ENCODE measurements at regions not wholly inside any gene's neighbourhood (a gene's known extent, or its start where the extent isn't known, plus 50 kb on each side); places are given as distances from the start of the nearest gene placed in this dataset.

DNA sequence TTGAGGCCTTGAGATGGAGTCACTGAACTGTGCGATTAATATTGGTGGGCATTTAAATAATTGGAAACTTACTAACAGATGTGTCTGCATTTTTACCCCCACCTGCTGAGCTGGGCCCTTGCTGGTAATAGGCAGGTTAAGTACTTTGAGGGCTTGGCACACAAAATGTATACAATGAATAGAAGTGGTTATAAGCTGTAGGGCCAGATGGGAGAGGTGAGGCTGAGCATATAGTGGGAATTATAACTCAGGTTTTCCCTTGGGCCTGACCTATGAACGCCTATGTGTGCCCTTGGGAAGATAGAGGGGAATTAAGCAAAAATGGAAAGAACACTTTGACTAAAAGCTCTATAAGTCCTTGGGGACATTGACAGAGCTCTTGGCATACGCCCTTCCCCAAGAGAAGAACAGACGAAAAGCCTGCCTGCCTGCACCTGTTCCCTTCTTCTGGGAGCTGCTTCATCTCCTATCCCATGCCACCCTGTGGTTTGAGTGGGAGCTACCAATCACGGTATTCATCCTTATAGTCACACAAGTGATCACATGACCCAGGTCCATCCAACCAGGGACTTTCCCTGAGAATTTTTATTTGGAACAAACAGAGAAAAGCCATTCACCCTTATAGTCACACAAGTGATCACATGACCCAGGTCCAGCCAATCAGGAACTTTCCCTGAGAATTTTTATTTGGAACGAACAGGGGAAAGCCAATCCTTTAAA is 260.7 kb upstream of the CSF3R start:
- Mint-ChIP-seq H3K27ac (no peak overlapping the region), H3K36me3 (ENCODE audit: low read depth) (no peaks in the 10 kb centered on the region), H3K9me3 (no peaks in the 10 kb centered on the region), H3K27me3 (peaks cover 10% of the 10 kb centered on the region), H3K4me1 (no peaks in the 10 kb centered on the region), H3K4me3 (no peak overlapping the region)
- POLR2A ChIA-PET, result no interaction called here
- no peak for DNase-seq
- CTCF ChIA-PET, result no interaction called here

DNA sequence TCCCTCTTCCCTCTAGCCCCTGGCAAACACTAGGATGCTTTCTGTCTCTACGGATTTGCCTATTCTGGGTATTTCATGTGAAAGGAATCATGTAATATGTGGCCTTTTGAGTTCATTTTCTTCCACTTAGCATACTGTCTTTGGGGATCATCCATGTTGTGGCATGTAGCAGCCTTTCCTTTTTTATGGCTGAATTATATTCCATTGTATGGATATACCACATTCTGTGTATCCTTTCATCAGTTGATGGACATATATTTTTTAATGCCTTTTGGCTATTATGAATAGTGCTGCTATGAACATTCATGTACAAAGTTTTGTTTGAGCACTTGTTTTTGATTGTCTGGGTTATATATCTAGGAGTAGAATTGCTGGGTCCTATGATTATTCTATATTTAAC is 258.4 kb upstream of the CSF3R start:
- no peak for DNase-seq
- Mint-ChIP-seq H3K36me3 (ENCODE audit: low read depth) (no peaks in the 10 kb centered on the region), H3K27me3 (peaks cover 21% of the 10 kb centered on the region), H3K27ac (no peak overlapping the region), H3K4me1 (no peaks in the 10 kb centered on the region), H3K4me3 (no peak overlapping the region), H3K9me3 (no peaks in the 10 kb centered on the region)
- ChIA-PET CTCF (no interaction called here), POLR2A (no interaction called here)

DNA sequence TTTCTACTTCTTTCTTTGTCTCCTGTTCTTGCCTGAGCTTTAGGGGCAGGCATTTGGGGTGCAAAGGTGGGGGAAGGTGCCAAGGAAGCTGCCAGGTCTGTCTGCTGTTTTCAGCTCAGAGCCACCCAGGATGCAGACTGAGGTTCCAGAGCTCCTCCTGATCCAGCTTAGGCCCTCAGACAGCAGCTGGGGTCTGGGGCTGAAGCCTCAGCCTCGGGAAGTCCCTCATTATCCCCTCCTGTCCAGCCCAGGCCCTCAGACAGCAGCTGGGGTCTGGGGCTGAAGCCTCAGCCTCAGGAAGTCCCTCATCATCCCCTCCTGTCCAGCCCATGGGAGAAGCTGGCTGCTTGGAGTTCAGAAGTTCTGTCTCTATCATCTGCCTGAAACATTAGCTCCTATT is 257.7 kb upstream of the CSF3R start:
- no peaks in the 10 kb centered on the region for H3K36me3 Mint-ChIP-seq (ENCODE audit: low read depth)
- H3K4me3 Mint-ChIP-seq, result no peak overlapping the region
- POLR2A ChIA-PET, result no interaction called here
- no peaks in the 10 kb centered on the region for H3K4me1 Mint-ChIP-seq
- peaks cover 22% of the 10 kb centered on the region for H3K27me3 Mint-ChIP-seq
- no peak overlapping the region for H3K27ac Mint-ChIP-seq
- CTCF ChIA-PET, result no interaction called here
- no peaks in the 10 kb centered on the region for H3K9me3 Mint-ChIP-seq
- no peak for DNase-seq

DNA sequence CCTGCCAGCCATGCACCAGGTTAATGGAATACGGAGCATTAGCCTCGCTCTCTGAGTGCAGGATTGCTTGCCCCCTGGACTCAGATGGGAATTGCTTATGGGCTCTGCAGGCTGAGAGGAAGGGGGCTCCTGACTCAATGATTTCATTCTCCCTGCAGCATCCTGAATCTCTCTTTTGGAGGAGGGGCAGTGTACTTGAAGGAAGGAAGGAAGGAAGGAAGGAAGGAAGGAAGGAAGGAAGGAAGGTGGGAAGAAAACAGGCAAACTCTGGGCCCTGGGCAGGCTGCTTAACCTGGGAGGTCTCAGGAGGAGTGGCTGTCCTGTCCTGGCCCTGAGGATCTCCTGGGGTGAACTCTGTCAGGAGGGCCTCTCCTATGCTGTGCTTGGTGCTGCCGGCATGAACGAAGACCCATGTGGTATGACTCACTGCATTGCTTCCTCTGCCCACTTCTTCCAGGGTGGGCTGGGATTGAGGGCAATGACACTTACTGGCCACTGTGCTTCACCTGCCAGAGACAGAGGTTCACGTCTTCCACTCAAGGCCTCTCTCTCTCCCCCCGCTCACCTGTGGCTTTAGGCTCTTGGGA is 257.1 kb upstream of the CSF3R start:
- Mint-ChIP-seq H3K4me1 (no peaks in the 10 kb centered on the region), H3K27me3 (peaks cover 24% of the 10 kb centered on the region), H3K4me3 (no peak overlapping the region), H3K27ac (no peak overlapping the region), H3K9me3 (no peaks in the 10 kb centered on the region), H3K36me3 (ENCODE audit: low read depth) (no peaks in the 10 kb centered on the region)
- CTCF ChIA-PET, result no interaction called here
- POLR2A ChIA-PET, result no interaction called here
- DNase-seq, result no peak

DNA sequence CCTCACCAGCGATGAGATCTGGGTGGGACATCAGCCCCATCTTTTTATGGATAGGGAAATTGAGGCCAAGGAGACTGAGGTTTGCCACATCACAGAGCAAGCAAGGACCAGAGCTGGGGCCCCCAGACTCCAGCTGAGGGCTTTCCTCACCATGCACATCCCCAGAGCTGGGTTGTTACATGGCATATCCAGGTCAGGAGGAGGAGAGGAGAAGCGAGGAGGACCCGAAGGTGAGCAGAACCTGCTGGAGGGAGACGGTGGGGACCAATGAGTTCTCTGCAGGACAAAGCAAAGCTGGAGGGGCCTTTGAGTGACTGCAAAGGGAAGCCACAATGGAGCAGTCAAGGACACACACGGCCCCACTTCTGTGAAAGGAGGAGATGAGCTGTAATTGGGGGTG is 255.5 kb upstream of the CSF3R start:
- Mint-ChIP-seq H3K4me3 (no peak overlapping the region), H3K27ac (no peak overlapping the region), H3K4me1 (no peaks in the 10 kb centered on the region), H3K27me3 (peaks cover 24% of the 10 kb centered on the region), H3K9me3 (no peaks in the 10 kb centered on the region), H3K36me3 (ENCODE audit: low read depth) (no peaks in the 10 kb centered on the region)
- ChIA-PET POLR2A (no interaction called here), CTCF (no interaction called here)
- no peak for DNase-seq

DNA sequence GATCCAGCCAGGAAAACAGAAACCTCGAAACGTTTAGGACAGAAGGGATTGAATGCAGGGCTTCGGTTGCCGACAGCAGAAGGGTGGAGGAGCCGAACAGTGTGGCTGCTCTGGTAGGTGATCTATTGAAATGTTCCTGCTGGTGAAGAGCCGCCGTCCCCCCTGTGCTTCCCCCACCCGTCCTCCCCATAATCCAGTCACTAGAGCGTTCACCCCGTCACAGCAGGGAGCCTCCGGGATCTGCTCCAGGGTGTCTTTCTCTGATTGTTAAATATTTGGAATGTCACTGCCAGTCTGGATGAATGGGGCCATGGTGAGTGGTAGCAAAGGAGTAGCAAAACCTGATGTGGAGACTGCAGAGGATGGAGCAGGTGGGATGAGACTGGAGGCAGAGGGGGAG is 255.1 kb upstream of the CSF3R start:
- POLR2A ChIA-PET, result no interaction called here
- Mint-ChIP-seq H3K9me3 (no peaks in the 10 kb centered on the region), H3K4me3 (no peak overlapping the region), H3K36me3 (ENCODE audit: low read depth) (no peaks in the 10 kb centered on the region), H3K27me3 (peaks cover 24% of the 10 kb centered on the region), H3K4me1 (no peaks in the 10 kb centered on the region), H3K27ac (no peak overlapping the region)
- CTCF ChIA-PET, result no interaction called here
- DNase-seq, result no peak

DNA sequence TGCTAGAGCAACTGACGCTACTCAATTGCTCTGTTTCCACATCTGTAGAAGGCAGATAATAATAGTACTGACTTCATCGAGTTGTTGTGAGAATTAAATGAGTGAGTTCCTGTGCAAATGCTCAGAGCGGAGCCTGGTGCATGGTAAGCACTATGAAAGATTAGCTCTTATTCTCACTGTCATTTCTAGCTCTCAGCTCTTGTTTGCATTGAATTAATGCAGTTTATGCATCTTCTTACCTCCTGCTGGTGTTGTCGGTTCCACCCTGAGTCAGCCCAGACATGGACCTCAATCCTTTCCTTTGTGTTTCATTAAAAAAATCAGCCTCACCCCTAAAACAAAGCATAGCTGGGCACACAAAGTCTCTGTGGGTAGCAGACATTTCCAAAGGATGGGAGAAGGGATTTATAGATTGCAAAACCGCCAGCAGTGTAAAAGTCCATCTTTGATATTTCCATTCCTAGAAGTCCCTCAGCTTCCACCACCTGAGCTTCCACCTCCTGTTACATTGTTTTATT is 254.4 kb upstream of the CSF3R start:
- Mint-ChIP-seq H3K4me1 (no peaks in the 10 kb centered on the region), H3K27ac (no peak overlapping the region), H3K36me3 (ENCODE audit: low read depth) (no peaks in the 10 kb centered on the region), H3K27me3 (peaks cover 24% of the 10 kb centered on the region), H3K4me3 (no peak overlapping the region), H3K9me3 (no peaks in the 10 kb centered on the region)
- no peak for DNase-seq
- ChIA-PET POLR2A (no interaction called here), CTCF (no interaction called here)

DNA sequence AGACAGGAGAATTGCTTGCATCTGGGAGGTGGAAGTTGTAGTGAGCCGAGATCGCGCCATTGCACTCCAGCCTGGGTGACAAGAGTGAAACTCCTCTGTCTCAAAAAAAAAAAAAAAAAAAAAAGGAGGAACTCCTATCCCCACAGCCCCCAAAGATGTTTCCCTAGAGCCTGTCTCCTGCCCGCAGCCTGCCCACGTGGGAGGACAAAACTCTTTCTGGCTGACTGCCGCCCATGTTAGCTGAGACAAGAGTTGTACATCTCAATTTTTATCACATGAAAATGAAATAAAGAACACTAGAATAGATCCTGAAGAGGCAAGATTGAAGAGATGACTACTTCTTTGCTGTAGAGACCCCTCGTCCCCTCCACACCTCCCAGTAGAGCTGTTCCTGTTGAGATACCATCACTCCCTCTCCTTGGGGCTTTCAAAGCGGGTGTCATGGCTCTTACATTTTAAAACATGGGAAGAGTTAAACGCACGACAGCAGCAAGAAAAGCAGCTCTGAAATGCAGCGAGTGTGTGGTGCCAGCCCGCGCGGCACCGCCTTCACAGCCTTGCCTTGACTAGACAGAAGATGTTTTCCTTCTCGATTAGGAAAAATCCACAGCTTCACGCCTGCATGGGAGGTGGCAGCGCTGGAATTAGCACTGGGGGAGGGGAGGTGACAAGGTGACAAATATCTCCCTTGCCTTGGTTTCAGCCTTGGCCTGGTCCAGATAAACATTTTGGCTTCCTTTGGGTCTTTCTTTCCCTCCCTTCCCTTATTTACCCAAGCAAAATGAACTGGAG is 253.4 kb upstream of the CSF3R start:
- Mint-ChIP-seq H3K9me3 (no peaks in the 10 kb centered on the region), H3K4me1 (no peaks in the 10 kb centered on the region), H3K27me3 (peaks cover 24% of the 10 kb centered on the region), H3K27ac (no peak overlapping the region), H3K36me3 (ENCODE audit: low read depth) (no peaks in the 10 kb centered on the region), H3K4me3 (no peak overlapping the region)
- DNase-seq, result no peak
- POLR2A ChIA-PET, result no interaction called here
- CTCF ChIA-PET, result interaction anchor here (0.6 kb wide), 1 partner anchor 511 kb away, joined by 3 read pairs; no protein-coding TSS in a partner anchor

DNA sequence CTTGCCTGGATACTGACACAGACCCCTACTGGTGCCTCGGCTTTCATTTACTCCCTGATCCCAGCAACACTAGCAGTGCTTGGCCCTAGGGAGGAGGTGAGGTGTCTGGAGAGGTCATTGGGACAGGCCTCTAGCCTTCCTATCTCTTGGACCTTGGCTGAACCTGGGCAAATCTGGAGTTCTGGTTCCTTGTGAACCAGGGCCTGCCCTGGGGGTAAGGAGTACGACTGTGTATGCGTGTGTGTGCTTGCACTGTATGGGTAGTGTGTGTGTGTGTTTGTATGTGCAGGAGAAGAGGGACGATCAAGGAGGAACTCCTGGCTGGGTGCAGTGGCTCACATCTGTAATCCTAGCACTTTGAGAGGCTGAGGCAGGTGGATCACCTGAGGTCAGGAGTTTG is 252.7 kb upstream of the CSF3R start:
- no peaks in the 10 kb centered on the region for H3K36me3 Mint-ChIP-seq (ENCODE audit: low read depth)
- H3K9me3 Mint-ChIP-seq, result no peaks in the 10 kb centered on the region
- H3K4me1 Mint-ChIP-seq, result no peaks in the 10 kb centered on the region
- no peak overlapping the region for H3K27ac Mint-ChIP-seq
- ChIA-PET POLR2A (no interaction called here), CTCF (no interaction called here)
- no peak for DNase-seq
- no peak overlapping the region for H3K4me3 Mint-ChIP-seq
- peaks cover 24% of the 10 kb centered on the region for H3K27me3 Mint-ChIP-seq

DNA sequence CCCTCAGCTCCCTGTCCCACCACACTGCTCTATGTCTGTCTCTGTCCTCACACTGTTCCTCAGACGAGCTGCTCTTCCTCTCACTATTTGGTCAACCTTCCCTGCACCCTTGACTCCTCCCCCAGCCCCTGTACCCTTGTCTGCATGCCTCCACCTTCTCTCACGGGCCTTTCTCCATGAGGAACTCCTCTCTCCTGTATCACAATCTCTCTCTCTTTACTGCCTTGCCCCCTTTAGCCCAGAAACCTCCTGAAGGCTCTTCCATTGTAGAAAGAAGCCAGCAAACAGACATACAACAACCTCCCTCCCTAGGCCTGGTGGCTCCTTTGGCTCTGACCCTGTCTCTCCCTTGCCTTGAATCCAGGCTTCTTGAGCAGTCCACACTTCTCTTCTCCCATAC is 251.6 kb upstream of the CSF3R start:
- CTCF ChIA-PET, result no interaction called here
- Mint-ChIP-seq H3K9me3 (no peaks in the 10 kb centered on the region), H3K4me1 (peaks cover 5% of the 10 kb centered on the region), H3K27ac (no peak overlapping the region), H3K4me3 (no peak overlapping the region), H3K36me3 (ENCODE audit: low read depth) (no peaks in the 10 kb centered on the region), H3K27me3 (peaks cover 24% of the 10 kb centered on the region)
- POLR2A ChIA-PET, result no interaction called here
- DNase-seq, result no peak

DNA sequence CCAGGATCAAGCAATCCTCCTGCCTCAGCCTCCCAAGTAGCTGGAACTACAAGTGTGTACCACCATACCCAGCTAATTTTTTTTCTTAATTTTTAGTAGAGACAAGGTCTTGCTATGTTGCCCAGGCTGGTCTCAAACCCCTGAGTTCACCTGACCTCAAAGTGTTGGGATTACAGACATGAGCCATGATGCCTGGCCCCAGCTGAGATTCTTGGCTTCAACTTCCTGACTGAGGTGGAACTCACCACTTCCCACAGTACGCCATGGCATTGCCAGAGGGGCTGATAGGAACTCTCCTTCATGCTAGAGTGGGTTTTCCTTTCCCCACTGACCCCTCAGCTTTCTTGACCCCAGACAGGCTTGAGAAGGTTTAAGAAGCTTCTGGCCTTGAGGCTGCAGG is 251.0 kb upstream of the CSF3R start:
- CTCF ChIA-PET, result interaction anchor here (0.7 kb wide), 1 partner anchor 240 kb away, joined by 3 read pairs; no protein-coding TSS in a partner anchor
- no peaks in the 10 kb centered on the region for H3K9me3 Mint-ChIP-seq

DNA sequence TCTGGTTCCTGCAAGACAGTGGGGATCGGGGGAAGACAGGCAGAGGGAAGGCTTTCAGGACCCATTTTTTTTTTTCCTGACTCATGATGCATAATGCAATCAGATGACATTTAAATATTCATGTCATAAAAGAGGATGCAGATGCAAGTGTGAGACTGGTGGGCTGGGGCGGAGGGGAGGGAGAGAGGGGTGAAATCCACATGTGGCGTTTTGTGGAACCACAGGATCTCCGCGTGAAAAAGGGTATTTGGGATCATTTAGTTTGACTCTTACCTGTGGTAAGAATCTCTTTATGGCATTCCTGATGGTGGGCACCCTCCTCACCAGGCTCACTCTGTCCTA is 249.3 kb upstream of the CSF3R start:
- Mint-ChIP-seq H3K4me3 (no peak overlapping the region), H3K27me3 (peaks cover 7% of the 10 kb centered on the region), H3K9me3 (no peaks in the 10 kb centered on the region), H3K36me3 (ENCODE audit: low read depth) (no peaks in the 10 kb centered on the region), H3K4me1 (peaks cover 5% of the 10 kb centered on the region), H3K27ac (no peak overlapping the region)
- ChIA-PET CTCF (no interaction called here), POLR2A (no interaction called here)
- DNase-seq, result no peak

More for the DNA sequence above, 251.0 kb upstream of the CSF3R start:
- H3K4me1 Mint-ChIP-seq, result peaks cover 5% of the 10 kb centered on the region
- H3K27me3 Mint-ChIP-seq, result peaks cover 24% of the 10 kb centered on the region
- POLR2A ChIA-PET, result no interaction called here
- H3K27ac Mint-ChIP-seq, result no peak overlapping the region
- no peak overlapping the region for H3K4me3 Mint-ChIP-seq
- no peaks in the 10 kb centered on the region for H3K36me3 Mint-ChIP-seq (ENCODE audit: low read depth)
- DNase-seq, result no peak

DNA sequence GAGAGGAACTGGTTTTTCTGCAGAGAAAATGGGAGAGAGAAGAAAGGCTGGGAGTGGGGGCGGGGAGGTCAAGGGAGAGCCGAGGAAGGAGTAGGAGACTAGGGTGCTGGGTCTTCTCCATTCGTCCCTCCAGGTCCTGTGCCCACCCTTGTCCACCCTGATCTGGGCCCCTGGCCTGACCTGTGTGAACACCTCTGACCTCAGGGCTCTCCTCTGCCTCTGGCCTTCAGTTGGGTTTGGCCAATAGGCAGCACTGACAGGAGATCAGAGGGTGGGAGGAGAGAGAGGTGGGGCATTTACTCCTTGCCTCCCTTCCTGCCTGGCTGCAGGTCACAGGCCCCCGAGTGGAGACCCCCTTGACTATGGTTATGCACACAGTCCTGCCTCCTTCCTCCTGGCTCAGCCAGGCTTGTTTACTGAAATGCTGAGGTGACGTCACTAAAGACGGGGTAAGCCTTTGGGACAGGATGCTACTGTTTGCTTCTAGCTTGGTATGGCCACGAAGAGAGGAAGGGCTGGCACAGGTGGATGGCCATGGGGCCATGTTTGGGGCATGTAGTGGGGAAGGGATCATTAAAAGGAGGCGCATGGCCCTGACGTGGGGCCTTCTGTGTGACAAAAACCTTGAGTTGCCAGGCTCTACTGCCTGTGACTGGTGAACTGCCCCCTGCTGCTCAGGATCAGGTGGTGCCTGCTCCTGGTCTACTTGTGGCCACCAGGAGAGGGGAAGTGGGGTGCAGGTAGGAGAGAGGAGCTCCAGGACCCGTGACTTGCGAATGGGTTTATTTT is 248.7 kb upstream of the CSF3R start:
- Mint-ChIP-seq H3K4me1 (peaks cover 5% of the 10 kb centered on the region), H3K36me3 (ENCODE audit: low read depth) (no peaks in the 10 kb centered on the region), H3K4me3 (no peak overlapping the region), H3K27me3 (peaks cover 2% of the 10 kb centered on the region), H3K27ac (no peak overlapping the region), H3K9me3 (no peaks in the 10 kb centered on the region)
- POLR2A ChIA-PET, result no interaction called here
- no peak for DNase-seq
- CTCF ChIA-PET, result no interaction called here

Data from activated CD4-positive, alpha-beta T cell treated with anti-CD3 and anti-CD28 coated beads, Interleukin-2, amount 10 ng/mL, durations not matched to agents 7 days and 5 days (primary cell).